Upper lobe of left lung (tissue), 6 donors: ENCODE measurements at regions not wholly inside any gene's neighbourhood (a gene's known extent, or its start where the extent isn't known, plus 50 kb on each side); places are given as distances from the start of the nearest gene placed in this dataset.

ENCODE experiments used
- ATAC-seq, 2 donors: fragments of 200-7000 bp; cut with Tn5 transposase; one replicate each; pipeline ENCODE4 v1.9.1; 2022; ENCODE audit warnings: mild to moderate bottlenecking in 2 of 2, moderate library complexity in 2 of 2; ENCODE audit not compliant: low FRiP score in 2 of 2
- DNase-seq, 2 donors: peaks; one replicate each; pipeline ENCODE4 v3.0.0-alpha.2; 2019 to 2020
- H3K27ac ChIP-seq, 4 donors: fragments of 200-600 bp; sonication (generic); one replicate each; pipeline ENCODE4 v1.5.1; 2016 to 2019
- H3K27me3 ChIP-seq, 4 donors: fragments of 200-600 bp; sonication (generic); one replicate each; pipeline ENCODE4 v1.5.1; 2017 to 2019
- H3K36me3 ChIP-seq, 4 donors: fragments of 200-600 bp; sonication (generic); one replicate each; pipeline ENCODE4 v1.5.1; 2016 to 2019
- H3K4me1 ChIP-seq, 4 donors: fragments of 200-600 bp; sonication (generic); one replicate each; pipeline ENCODE4 v1.5.1; 2018 to 2019
- H3K4me3 ChIP-seq, 4 donors: fragments of 200-600 bp; sonication (generic); one replicate each; pipeline ENCODE4 v1.5.1; 2017 to 2019; ENCODE audit warnings: mild to moderate bottlenecking in 2 of 4, moderate library complexity in 1 of 4
- H3K9me3 ChIP-seq, 4 donors: fragments of 200-600 bp; sonication (generic); one replicate each; pipeline ENCODE4 v1.5.1; 2018 to 2019
- EP300 ChIP-seq, 4 donors: sonication (generic); formaldehyde crosslinking; IDR thresholded peaks; one replicate each; pipeline ENCODE4 v1.5.1; 2017; ENCODE audit warnings: antibody characterized with exemption in 4 of 4, control low read depth in 2 of 4
- POLR2A ChIP-seq, 4 donors: fragments of 450-650 bp; IDR thresholded peaks; one replicate each; pipeline ENCODE4 v1.5.1; 2016 to 2017; ENCODE audit warnings: antibody characterized with exemption in 4 of 4, mild to moderate bottlenecking in 2 of 4
- POLR2AphosphoS5 ChIP-seq, 2 donors: sonication (generic); formaldehyde crosslinking; IDR thresholded peaks; one replicate each; pipeline ENCODE4 v1.5.1; 2017; ENCODE audit warnings: antibody characterized with exemption in 2 of 2
- WGBS, 2 donors: methylation state at CpG; one replicate each; pipeline ENCODE4 v1.1.5; 2017 to 2018; 5-methylcytosine and 5-hydroxymethylcytosine counted together
- TF ChIP-seq, protein P1 (sequence below), 6 experiments: fragments of 450-650 bp in 4 of 6; fragments of 200-600 bp in 2 of 6; sonication (generic) in 2 of 6; IDR thresholded peaks; one replicate each; pipeline ENCODE4 v1.5.1; 2016 to 2019; ENCODE audit warnings: antibody characterized with exemption in 6 of 6
- donor health status: DM: no; HTN: no; CAD: no; lungs with moderate emphysema.
- donor health status: DM: no; HTN: yes; CAD: no; lungs with severe emphysema.

DNA sequence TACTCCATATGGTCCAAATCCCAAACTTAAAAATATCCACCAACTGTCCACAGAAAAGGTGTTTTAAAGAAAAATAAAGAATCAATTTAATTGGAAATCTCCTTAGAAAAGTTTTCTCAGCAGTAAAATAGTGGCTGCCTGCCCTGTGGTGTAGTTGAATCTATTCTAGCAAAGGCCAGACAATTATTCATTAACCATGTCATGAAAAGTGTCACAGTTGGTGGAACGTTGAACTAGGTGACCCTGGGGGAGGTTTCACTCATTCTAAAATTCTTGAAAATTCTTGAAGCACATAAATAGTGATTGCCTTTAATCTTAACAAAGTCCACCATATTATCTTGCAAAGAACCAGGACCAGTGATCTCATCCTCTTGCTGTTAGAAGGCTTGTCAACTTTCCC, 78.4 kb upstream of the GZMB start:
- no peaks in the 10 kb centered on the region for H3K9me3 ChIP-seq
- DNase-seq (no peak), ATAC-seq (no peak)
- no peak overlapping the region for H3K4me3 ChIP-seq
- no peaks in the 10 kb centered on the region for H3K4me1 ChIP-seq
- 78 to 79% methylated on average over 1 of the region's 1 CpG for WGBS, 2 donors
- no peaks in the 10 kb centered on the region for H3K27me3 ChIP-seq
- TF ChIP-seq POLR2A (IDR thresholded peaks at IDR 0.05) (no peak), EP300 (IDR thresholded peaks at IDR 0.05) (no peak), POLR2AphosphoS5 (IDR thresholded peaks at IDR 0.05) (no peak)
- TF ChIP-seq, protein P1, sequence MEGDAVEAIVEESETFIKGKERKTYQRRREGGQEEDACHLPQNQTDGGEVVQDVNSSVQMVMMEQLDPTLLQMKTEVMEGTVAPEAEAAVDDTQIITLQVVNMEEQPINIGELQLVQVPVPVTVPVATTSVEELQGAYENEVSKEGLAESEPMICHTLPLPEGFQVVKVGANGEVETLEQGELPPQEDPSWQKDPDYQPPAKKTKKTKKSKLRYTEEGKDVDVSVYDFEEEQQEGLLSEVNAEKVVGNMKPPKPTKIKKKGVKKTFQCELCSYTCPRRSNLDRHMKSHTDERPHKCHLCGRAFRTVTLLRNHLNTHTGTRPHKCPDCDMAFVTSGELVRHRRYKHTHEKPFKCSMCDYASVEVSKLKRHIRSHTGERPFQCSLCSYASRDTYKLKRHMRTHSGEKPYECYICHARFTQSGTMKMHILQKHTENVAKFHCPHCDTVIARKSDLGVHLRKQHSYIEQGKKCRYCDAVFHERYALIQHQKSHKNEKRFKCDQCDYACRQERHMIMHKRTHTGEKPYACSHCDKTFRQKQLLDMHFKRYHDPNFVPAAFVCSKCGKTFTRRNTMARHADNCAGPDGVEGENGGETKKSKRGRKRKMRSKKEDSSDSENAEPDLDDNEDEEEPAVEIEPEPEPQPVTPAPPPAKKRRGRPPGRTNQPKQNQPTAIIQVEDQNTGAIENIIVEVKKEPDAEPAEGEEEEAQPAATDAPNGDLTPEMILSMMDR (IDR thresholded peaks at IDR 0.05) = no peak
- no peak overlapping the region for H3K27ac ChIP-seq
- no peaks in the 10 kb centered on the region for H3K36me3 ChIP-seq

DNA sequence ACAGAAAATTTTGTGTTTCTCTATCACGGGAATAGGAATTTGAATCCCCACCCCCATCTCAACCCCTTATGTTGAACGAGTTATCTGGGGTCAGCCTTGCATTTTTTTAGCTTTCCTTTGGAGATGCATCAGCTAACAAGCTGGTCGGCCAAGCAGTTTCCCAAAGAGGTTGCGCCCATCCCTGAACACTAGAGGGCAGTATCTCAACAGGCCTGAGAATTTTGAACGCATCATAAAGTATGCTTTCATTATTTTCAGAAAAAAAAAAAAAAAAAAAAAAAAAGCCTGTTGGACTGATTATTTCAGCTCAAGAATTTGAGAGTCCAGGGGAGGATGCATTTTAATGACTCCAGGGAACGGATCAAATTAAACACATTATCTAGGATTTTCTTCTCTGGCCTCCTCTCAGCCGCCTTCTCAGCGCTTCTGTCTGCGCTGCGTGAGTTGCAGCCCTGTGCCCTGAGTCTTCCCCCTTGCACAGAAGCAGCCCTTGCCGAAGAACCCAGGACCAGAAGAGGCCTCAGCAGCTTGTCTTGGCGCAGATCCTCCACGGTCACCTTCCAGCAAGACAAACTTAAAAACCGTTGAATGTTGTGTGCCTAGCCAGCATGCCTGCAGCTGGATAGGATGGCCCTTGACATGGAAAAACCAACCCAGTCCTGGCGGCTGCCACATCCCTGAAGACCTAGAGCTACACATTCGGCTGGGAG, 76.6 kb upstream of the GZMB start:
- ATAC-seq (peak in 1 of 2 donors; percentile 87), DNase-seq (peak; percentile 19 to 36)
- Histone ChIP-seq H3K4me3 (no peak overlapping the region), H3K4me1 (no peaks in the 10 kb centered on the region), H3K36me3 (no peaks in the 10 kb centered on the region), H3K9me3 (no peaks in the 10 kb centered on the region), H3K27ac (no peak overlapping the region), H3K27me3 (no peaks in the 10 kb centered on the region)
- TF ChIP-seq POLR2A (IDR thresholded peaks at IDR 0.05) = no peak
- TF ChIP-seq, protein P1 (IDR thresholded peaks at IDR 0.05) = peak; percentile 21 to 81 (median 51)
- TF ChIP-seq POLR2AphosphoS5 (IDR thresholded peaks at IDR 0.05) = no peak
- no peak for TF ChIP-seq EP300 (IDR thresholded peaks at IDR 0.05)
- 44 to 50% methylated on average over 16 of the region's 16 CpGs for WGBS, 2 donors

DNA sequence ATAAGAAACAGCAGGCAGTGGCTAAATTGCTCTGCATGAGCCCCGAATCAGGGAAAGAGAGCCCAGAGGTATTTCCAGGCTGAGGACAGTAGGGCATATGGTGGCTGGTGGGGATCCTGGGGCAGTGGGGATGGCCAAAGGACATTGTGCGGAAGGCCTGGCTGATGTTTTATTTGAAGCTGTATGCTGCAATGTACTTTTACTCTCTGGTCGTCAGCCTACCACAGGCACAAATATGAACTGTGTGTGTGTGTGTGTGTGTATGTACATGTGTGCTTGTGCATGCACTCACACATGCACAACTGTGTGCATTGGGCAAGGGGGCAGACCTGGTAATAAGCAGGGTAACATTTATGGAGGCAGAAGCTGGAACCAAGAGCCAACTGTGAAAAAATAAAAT, 74.7 kb upstream of the GZMB start:
- H3K9me3 ChIP-seq = no peaks in the 10 kb centered on the region
- no peaks in the 10 kb centered on the region for H3K4me1 ChIP-seq
- H3K36me3 ChIP-seq = no peaks in the 10 kb centered on the region
- ATAC-seq (no peak), DNase-seq (no peak)
- no peaks in the 10 kb centered on the region for H3K27me3 ChIP-seq
- no peak overlapping the region for H3K4me3 ChIP-seq
- TF ChIP-seq EP300 (IDR thresholded peaks at IDR 0.05) (no peak), POLR2AphosphoS5 (IDR thresholded peaks at IDR 0.05) (no peak), POLR2A (IDR thresholded peaks at IDR 0.05) (no peak)
- TF ChIP-seq, protein P1 (IDR thresholded peaks at IDR 0.05) = no peak
- H3K27ac ChIP-seq = no peak overlapping the region
- 82 to 85% methylated on average over 3 of the region's 3 CpGs for WGBS, 2 donors

DNA sequence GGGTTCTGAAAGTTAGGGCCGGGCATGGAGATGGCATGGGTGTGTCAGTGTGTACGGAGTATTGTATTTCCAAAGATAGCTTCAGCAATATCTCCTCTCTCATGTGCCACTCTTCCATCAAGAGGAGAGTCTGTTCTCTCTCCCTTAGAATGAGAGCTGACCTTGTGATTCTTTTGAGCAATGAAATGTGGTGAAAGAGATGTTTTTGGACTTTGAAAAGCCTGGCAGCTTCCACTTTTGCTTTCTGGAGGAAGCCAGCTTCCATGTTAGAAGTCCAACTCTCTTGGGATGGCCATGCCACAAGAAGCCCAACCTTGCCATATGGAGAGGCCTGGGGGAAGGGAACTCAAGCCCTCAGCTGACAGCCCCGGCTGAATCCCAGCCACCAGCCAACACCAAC, 72.4 kb upstream of the GZMB start:
- Histone ChIP-seq H3K4me3 (no peak overlapping the region), H3K9me3 (no peaks in the 10 kb centered on the region), H3K36me3 (no peaks in the 10 kb centered on the region), H3K4me1 (no peaks in the 10 kb centered on the region), H3K27ac (no peak overlapping the region), H3K27me3 (no peaks in the 10 kb centered on the region)
- ATAC-seq = no peak
- 83 to 93% methylated on average over 2 to 3 of the region's 3 CpGs for WGBS, 2 donors
- DNase-seq = no peak
- TF ChIP-seq EP300 (IDR thresholded peaks at IDR 0.05) (no peak), POLR2AphosphoS5 (IDR thresholded peaks at IDR 0.05) (no peak), POLR2A (IDR thresholded peaks at IDR 0.05) (no peak)
- TF ChIP-seq, protein P1 (IDR thresholded peaks at IDR 0.05) = no peak

DNA sequence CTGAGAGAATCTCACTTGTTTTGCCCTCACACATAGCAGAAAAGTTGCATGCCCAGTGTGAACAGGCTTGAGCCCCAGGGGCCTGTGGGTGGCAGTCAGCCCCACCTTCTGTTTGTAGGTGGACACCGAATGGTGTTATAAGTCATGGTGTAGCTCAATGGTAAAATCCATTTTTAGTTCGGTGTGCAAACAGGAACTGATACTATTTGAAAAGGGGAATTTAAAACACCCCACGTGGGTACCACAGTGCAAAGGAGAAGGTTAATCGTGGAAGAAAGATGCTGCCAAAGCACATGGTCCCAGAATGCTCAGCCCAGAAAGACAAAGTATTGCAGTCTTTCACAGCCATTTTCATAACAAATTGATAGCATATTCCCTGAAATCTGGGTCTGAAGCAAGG, 71.8 kb upstream of the GZMB start:
- no peaks in the 10 kb centered on the region for H3K36me3 ChIP-seq
- WGBS, 2 donors = 62 to 72% methylated on average over 4 of the region's 4 CpGs
- no peaks in the 10 kb centered on the region for H3K9me3 ChIP-seq
- H3K27me3 ChIP-seq = no peaks in the 10 kb centered on the region
- no peak for DNase-seq
- H3K4me1 ChIP-seq = no peaks in the 10 kb centered on the region
- no peak for TF ChIP-seq POLR2A (IDR thresholded peaks at IDR 0.05)
- TF ChIP-seq, protein P1 (IDR thresholded peaks at IDR 0.05) = no peak
- TF ChIP-seq EP300 (IDR thresholded peaks at IDR 0.05) = no peak
- TF ChIP-seq POLR2AphosphoS5 (IDR thresholded peaks at IDR 0.05) = no peak
- ATAC-seq = peak; percentile 34 to 41
- H3K27ac ChIP-seq = no peak overlapping the region
- H3K4me3 ChIP-seq = no peak overlapping the region
